ENCODE measurements at regions not wholly inside any gene's neighbourhood (a gene's known extent, or its start where the extent isn't known, plus 50 kb on each side); places are given as distances from the start of the nearest gene placed in this dataset.

- no peaks in the 10 kb centered on the region for H3K9me3 ChIP-seq (ENCODE audit: severe bottlenecking)
- DNase-seq, result no peak
- TF ChIP-seq, protein P1, sequence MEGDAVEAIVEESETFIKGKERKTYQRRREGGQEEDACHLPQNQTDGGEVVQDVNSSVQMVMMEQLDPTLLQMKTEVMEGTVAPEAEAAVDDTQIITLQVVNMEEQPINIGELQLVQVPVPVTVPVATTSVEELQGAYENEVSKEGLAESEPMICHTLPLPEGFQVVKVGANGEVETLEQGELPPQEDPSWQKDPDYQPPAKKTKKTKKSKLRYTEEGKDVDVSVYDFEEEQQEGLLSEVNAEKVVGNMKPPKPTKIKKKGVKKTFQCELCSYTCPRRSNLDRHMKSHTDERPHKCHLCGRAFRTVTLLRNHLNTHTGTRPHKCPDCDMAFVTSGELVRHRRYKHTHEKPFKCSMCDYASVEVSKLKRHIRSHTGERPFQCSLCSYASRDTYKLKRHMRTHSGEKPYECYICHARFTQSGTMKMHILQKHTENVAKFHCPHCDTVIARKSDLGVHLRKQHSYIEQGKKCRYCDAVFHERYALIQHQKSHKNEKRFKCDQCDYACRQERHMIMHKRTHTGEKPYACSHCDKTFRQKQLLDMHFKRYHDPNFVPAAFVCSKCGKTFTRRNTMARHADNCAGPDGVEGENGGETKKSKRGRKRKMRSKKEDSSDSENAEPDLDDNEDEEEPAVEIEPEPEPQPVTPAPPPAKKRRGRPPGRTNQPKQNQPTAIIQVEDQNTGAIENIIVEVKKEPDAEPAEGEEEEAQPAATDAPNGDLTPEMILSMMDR (IDR thresholded peaks at IDR 0.05; ENCODE audit: low read depth, low read length), result no peak
- no peak overlapping the region for H3K27ac ChIP-seq
- H3K36me3 ChIP-seq, result no peaks in the 10 kb centered on the region
- H3K4me3 ChIP-seq (ENCODE audit: low read depth, low read length), result no peak overlapping the region
- peaks cover 3% of the 10 kb centered on the region for H3K27me3 ChIP-seq (ENCODE audit: insufficient read depth, low read depth, severe bottlenecking)
These were observed 756.5 kb upstream of the TBX3 start for GRCh38 chr12:115440438-115440837.

DNA sequence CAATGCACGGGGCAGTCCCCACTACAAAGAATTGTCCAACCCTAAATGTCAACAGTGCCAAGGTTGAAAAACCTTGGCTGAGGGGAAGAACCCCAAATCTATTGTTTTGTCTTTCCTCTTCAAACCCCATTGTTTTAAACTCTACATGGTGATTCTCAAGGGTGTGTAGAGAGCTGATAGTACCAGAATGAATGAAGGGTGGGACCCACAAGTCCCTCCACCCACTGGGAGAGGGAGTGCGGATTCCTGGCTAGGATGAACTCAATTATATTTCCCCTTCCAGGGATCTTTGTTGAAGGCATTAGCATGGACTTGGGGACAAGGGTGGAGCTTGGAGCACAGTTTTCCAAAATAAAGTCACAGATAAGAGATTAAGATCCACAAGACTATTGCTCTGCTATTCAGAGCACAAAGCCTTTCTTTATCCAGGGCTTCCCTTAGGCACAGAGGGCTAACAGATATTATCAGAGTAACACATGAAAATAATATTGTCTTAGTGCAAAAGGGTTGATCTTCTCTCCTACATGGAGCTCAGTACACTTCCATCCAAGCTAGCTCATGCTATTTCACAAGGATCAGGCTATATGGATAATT lies 755.1 kb upstream of the TBX3 start:
- DNase-seq, result no peak
- TF ChIP-seq, protein P1 (IDR thresholded peaks at IDR 0.05; ENCODE audit: low read depth, low read length), result no peak
- Histone ChIP-seq H3K27me3 (ENCODE audit: insufficient read depth, low read depth, severe bottlenecking) (no peaks in the 10 kb centered on the region), H3K9me3 (ENCODE audit: severe bottlenecking) (no peaks in the 10 kb centered on the region), H3K27ac (no peak overlapping the region), H3K4me3 (ENCODE audit: low read depth, low read length) (no peak overlapping the region), H3K36me3 (no peaks in the 10 kb centered on the region)

DNA sequence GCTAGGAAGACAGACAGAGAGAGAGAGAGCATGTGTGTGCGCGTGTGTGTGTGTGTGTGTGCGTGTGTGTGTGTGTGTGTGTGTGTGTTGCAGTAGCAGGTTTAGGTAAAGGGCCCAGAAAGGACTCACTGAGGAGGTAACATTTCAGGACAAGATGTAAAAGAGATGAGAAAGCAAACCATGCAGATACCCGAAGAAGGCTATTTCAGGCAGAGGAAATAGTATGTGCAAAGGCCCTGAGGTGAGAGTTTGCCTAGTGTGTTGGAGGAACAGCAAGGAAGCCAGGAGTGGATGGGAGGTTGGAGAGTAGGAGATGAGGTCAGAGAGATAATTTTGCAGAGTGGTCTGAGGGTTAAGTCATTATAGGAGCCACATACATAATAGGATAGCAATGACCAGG lies 754.3 kb upstream of the TBX3 start:
- TF ChIP-seq, protein P1 (IDR thresholded peaks at IDR 0.05; ENCODE audit: low read depth, low read length), result no peak
- Histone ChIP-seq H3K36me3 (no peaks in the 10 kb centered on the region), H3K9me3 (ENCODE audit: severe bottlenecking) (no peaks in the 10 kb centered on the region), H3K4me3 (ENCODE audit: low read depth, low read length) (no peak overlapping the region), H3K27me3 (ENCODE audit: insufficient read depth, low read depth, severe bottlenecking) (no peaks in the 10 kb centered on the region), H3K27ac (no peak overlapping the region)
- no peak for DNase-seq

GRCh38 chr12:115437061-115437567 lies 753.1 kb upstream of the TBX3 start:
- TF ChIP-seq, protein P1 (IDR thresholded peaks at IDR 0.05; ENCODE audit: low read depth, low read length), result no peak
- H3K27ac ChIP-seq, result no peak overlapping the region
- no peaks in the 10 kb centered on the region for H3K9me3 ChIP-seq (ENCODE audit: severe bottlenecking)
- no peaks in the 10 kb centered on the region for H3K36me3 ChIP-seq
- no peak for DNase-seq
- H3K27me3 ChIP-seq (ENCODE audit: insufficient read depth, low read depth, severe bottlenecking), result no peaks in the 10 kb centered on the region
- no peak overlapping the region for H3K4me3 ChIP-seq (ENCODE audit: low read depth, low read length)

GRCh38 chr12:115433014-115433634 lies 749.1 kb upstream of the TBX3 start:
- H3K4me3 ChIP-seq (ENCODE audit: low read depth, low read length), result no peak overlapping the region
- no peak overlapping the region for H3K27ac ChIP-seq
- TF ChIP-seq, protein P1 (IDR thresholded peaks at IDR 0.05; ENCODE audit: low read depth, low read length), result no peak
- H3K36me3 ChIP-seq, result no peaks in the 10 kb centered on the region
- no peaks in the 10 kb centered on the region for H3K9me3 ChIP-seq (ENCODE audit: severe bottlenecking)
- no peak for DNase-seq
- H3K27me3 ChIP-seq (ENCODE audit: insufficient read depth, low read depth, severe bottlenecking), result no peaks in the 10 kb centered on the region

Measured in WERI-Rb-1 (cell line).